AG10803 (cell line): ENCODE measurements at regions not wholly inside any gene's neighbourhood (a gene's known extent, or its start where the extent isn't known, plus 50 kb on each side); places are given as distances from the start of the nearest gene placed in this dataset.

Experiments
- DNase-seq: peaks from one replicate; pipeline ENCODE4 v3.0.0; 2010; ENCODE audit warnings: low read depth
- H3K4me3 ChIP-seq: 2 replicates; pipeline ENCODE4 v1.5.1; 2011; ENCODE audit warnings: mild to moderate bottlenecking, low read length, control low read depth
- CTCF ChIP-seq: conservative IDR thresholded peaks from 2 replicates; pipeline ENCODE4 v1.5.1; 2011; ENCODE audit warnings: mild to moderate bottlenecking, low read length, control low read depth, inconsistent platforms

DNA sequence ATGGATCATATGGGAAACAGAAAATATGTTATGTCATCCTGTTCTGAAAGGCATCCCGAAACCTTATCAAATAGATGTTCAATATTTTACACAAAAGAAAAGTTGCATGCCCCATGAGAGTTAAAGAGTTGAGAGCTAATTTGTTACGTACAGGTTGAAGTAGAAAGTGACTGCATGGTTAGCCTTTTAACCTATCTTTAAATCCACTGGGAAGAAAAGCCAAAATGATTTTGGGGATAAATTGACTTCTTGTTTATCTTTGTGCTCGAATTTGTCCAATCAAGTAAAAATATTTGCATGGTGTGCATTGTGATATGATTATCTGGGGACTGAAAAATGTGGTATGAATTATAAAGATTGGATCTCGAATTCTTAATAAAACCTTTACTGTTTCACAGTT, 230.1 kb downstream of the POSTN start:
- DNase-seq, result no peak
- TF ChIP-seq CTCF, result no peak
- no peak overlapping the region for H3K4me3 ChIP-seq

GRCh38 chr13:37366044-37366770, 232.4 kb downstream of the POSTN start:
- no peak for DNase-seq
- no peak for TF ChIP-seq CTCF
- H3K4me3 ChIP-seq, result no peak overlapping the region

DNA sequence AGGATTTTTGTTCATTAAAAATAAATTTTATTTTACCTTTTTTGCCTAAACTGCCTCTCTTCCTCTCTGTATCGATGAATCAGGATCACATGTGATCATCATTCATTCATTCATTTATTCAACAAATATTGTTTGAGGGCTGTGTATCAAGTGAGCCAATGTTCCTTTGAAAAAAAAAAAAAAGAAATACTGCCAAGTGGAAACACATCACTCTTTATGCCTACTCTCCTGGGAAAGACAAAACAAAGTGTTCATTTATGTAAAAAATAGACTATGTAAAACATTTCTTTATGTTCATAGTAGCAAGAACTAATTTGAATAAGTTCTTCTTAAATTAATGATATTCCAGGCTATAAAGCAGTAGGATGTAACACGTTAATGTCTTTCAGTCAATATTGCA, 233.1 kb downstream of the POSTN start:
- no peak for TF ChIP-seq CTCF
- no peak for DNase-seq
- no peak overlapping the region for H3K4me3 ChIP-seq

DNA sequence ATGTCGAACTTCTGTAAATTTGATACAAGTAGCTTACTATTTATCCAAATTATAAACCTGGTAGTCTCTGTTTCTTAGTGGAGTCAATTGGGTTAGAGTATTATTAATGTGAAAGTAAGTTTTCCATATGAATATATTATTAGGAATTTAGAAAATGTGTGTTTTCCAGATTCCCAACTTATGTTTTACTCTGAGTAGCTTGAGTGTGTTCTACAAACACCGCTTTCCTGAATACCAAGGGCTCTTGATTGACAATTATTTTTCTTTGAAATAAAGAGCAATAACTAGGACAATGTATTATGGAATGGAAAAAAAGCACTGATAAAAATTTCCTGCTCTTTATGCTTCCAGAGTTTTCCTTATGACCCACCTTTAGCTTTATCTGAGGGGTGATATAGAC, 233.6 kb downstream of the POSTN start:
- DNase-seq, result no peak
- H3K4me3 ChIP-seq, result no peak overlapping the region
- no peak for TF ChIP-seq CTCF

DNA sequence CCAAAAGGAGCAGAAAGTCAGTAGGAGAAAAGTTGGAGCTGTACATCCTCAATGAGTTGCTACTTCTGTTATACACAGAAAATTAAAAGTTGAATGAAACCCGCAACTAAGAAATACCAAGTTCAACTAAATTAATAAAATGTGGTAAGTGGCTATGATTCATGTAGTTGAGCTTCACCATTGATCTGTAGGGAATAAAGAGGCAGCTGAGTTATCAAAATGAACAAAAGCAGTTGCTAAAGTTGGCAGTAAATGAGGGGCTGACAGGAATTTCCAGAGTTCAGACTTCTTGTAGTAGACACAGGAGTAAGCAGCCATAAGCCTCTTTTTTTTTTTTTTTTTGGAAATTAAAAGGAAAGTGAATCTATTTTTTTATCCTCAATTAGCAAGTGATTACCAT, 234.6 kb downstream of the POSTN start:
- DNase-seq, result peak; percentile 54

DNA sequence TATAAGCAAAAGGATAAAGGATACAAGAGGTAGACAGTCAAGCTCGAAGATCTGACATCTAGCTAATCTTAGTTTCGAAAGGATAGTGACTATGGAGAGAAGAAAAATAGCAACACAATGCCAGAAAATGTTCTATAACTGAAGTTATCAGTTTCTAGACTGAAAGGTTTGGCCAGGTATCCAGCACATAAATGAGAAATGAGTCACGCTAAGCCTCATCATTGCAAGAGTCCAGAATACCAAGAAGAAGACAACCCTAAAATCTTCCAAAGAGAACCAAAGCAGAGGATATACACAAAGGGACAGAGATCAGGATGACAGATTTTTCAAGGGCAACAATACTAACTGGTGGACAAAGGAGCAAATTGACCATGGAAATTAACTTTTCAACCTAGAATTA, 237.0 kb downstream of the POSTN start:
- no peak for DNase-seq
- no peak for TF ChIP-seq CTCF
- H3K4me3 ChIP-seq, result no peak overlapping the region

More for the DNA sequence above, 234.6 kb downstream of the POSTN start:
- TF ChIP-seq CTCF, result no peak
- H3K4me3 ChIP-seq, result no peak overlapping the region

DNA sequence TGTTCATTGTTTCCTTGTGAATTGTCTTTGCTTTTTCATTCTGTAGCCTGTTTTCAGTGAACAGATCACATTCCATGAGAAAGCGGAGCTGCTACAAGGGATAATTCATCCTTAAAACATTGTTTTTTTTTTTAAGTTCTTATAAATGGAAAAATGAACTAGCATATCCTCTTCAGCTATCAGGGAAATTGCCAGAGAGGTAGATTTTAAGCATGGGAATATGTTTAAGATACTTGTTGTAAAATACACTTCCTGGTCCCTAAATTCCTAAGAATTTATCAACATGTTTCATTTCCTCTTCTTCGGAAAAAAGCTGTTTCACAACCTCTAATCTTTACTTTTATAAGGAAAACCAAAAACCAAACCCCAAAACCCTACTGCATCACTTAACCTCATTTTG, 238.0 kb downstream of the POSTN start:
- no peak overlapping the region for H3K4me3 ChIP-seq
- DNase-seq, result peak; percentile 38
- no peak for TF ChIP-seq CTCF
